Ovary (tissue), 7 donors: ENCODE measurements at regions not wholly inside any gene's neighbourhood (a gene's known extent, or its start where the extent isn't known, plus 50 kb on each side); places are given as distances from the start of the nearest gene placed in this dataset.

Experiments used
- DNase-seq, 5 donors: peaks; one replicate each; pipeline ENCODE4 v3.0.0-alpha.2; 2019 to 2020
- H3K27ac ChIP-seq, 2 donors: fragments of 200-600 bp; one replicate each; pipeline versions ENCODE4 v1.5.1 to v1.8.0; 2019 to 2022
- H3K27me3 ChIP-seq: fragments of 200-600 bp; one replicate; pipeline ENCODE4 v1.8.0; 2022
- H3K36me3 ChIP-seq: fragments of 200-600 bp; sonication (generic); one replicate; pipeline ENCODE4 v1.5.1; 2019
- H3K4me1 ChIP-seq: one replicate; pipeline ENCODE4 v1.8.1; 2013; ENCODE audit warnings: mild to moderate bottlenecking, moderate library complexity; ENCODE audit not compliant: insufficient read depth
- H3K4me3 ChIP-seq: fragments of 200-600 bp; sonication (generic); one replicate; pipeline ENCODE4 v1.5.1; 2017
- H3K9me3 ChIP-seq, 2 donors: fragments of 200-600 bp in 1 of 2; sonication (generic) in 1 of 2; one replicate each; pipeline versions ENCODE4 v1.5.1 to v1.8.1; 2013 to 2019; ENCODE audit warnings: mild to moderate bottlenecking in 1 of 2, moderate library complexity in 1 of 2
- EP300 ChIP-seq: sonication (generic); formaldehyde crosslinking; IDR thresholded peaks from one replicate; pipeline ENCODE4 v1.6.1; 2017; ENCODE audit warnings: antibody characterized with exemption
- POLR2A ChIP-seq: fragments of 450-650 bp; IDR thresholded peaks from one replicate; pipeline ENCODE4 v1.6.1; 2017; ENCODE audit warnings: antibody characterized with exemption, mild to moderate bottlenecking, moderate library complexity
- WGBS, 3 donors: extraction: QIAGEN DNeasy Blood & Tissue Kit in 1 of 3; methylation state at CpG; one replicate each; pipeline versions ENCODE4 v1.1.5 to v1.1.7; 2013 to 2017; 5-methylcytosine and 5-hydroxymethylcytosine counted together
- intact Hi-C, 4 donors: fragments of 100-400 bp; cut with DNase I; formaldehyde crosslinking; loops; one replicate each; pipeline versions ENCODE4 v1.11.0 to v1.15.1; 2022 to 2023
- donor health status: DM: no; HTN: no; CAD: no; lungs with moderate emphysema.
- donor health status: DM: no; HTN: no; CAD: no.
- donor health status: Bipolar disorder and iron deficiency.
- donor health status: DM: no; HTN: no; CAD: no.
- donor health status: DM: yes; HTN: yes; CAD: no.

DNA sequence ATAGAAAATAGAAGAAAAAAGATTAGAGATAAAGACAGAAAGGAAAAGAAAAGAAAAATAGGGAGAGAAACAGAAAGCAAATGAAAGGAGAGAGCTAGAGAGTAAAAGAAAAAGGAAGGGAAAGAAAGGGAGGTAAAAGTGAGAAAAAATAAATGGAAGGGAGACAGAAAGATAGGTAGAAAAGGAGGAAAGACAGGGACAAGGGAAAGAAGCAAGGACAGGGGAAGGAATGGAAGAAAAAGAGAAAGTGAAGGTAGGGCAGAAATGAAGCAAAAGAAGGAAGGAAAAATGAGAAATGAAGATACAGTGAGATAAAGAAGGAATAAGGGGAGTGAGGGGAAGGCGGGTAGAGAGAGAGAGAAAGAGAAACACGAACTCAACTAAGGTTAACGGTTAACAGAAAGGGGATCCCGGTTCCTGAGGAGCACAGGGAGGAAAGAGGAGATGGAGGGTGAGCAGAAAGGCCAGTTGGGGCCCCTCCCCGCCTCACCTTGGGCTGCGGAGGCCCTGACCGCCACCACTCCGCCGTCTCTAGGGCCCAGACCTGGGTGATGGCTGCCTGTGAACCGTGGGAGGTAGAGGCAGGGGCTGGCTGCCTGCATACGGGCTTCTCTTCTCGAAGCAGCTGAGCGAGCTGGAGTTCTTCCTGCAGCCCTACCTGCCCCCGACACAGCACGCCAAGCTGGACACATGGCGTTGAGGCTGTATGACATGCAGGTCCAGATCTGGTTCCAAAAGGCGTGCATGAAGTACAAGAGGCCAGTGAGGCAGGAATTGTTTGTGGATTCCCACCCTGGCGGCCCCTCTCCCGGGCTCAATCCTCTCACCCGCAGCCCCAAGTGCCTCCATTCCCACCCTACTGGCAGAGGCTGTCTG lies 59.5 kb downstream of the SMUG1 start:
- no peak overlapping the region for H3K27ac ChIP-seq
- no peak overlapping the region for H3K4me3 ChIP-seq
- H3K36me3 ChIP-seq = no peaks in the 10 kb centered on the region
- H3K27me3 ChIP-seq = no peaks in the 10 kb centered on the region
- H3K9me3 ChIP-seq = no peaks in the 10 kb centered on the region
- TF ChIP-seq EP300 (no peak), POLR2A (no peak)
- intact Hi-C loops = loop anchor here (5.0 to 10.0 kb wide), 3 partner anchors 92 to 97 kb away; partner anchors contain the start of gene HOXC5 (in 2 of the 4)
- peaks cover 4% of the 10 kb centered on the region for H3K4me1 ChIP-seq
- WGBS, 3 donors = 79 to 83% (median 80%) methylated on average over 20 of the region's 20 CpGs
- no peak for DNase-seq
